NB4 (cell line): ENCODE measurements at regions not wholly inside any gene's neighbourhood (a gene's known extent, or its start where the extent isn't known, plus 50 kb on each side); places are given as distances from the start of the nearest gene placed in this dataset.

ENCODE experiments used
- TF ChIP-seq, protein P1 (sequence below): IDR thresholded peaks from one replicate; pipeline ENCODE4 v1.5.1; 2012; ENCODE audit warnings: low read depth, low read length
- TF ChIP-seq, protein P2 (sequence below): IDR thresholded peaks from 2 replicates; pipeline ENCODE4 v1.6.1; 2011; ENCODE audit warnings: low read depth, low read length

DNA sequence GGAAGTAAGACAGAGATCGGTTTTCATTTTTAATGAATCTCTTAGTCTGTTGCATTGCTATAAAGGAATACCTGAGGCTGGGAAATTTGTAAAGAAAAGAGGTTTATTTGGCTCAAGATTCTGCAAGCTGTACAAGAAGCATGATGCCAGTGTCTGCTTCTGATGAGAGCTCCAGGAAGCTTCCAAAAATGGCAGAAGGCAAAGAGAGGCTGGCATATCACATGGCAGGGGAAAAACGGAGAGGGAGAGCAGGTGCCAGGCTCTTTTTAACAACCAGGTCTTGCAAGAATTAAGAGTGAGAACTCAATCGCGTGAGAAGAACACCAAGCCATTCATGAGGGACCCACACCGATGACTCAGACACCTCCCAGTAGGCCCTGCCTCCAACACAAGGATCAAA, 125.0 kb upstream of the THSD7A start:
- TF ChIP-seq, protein P1, sequence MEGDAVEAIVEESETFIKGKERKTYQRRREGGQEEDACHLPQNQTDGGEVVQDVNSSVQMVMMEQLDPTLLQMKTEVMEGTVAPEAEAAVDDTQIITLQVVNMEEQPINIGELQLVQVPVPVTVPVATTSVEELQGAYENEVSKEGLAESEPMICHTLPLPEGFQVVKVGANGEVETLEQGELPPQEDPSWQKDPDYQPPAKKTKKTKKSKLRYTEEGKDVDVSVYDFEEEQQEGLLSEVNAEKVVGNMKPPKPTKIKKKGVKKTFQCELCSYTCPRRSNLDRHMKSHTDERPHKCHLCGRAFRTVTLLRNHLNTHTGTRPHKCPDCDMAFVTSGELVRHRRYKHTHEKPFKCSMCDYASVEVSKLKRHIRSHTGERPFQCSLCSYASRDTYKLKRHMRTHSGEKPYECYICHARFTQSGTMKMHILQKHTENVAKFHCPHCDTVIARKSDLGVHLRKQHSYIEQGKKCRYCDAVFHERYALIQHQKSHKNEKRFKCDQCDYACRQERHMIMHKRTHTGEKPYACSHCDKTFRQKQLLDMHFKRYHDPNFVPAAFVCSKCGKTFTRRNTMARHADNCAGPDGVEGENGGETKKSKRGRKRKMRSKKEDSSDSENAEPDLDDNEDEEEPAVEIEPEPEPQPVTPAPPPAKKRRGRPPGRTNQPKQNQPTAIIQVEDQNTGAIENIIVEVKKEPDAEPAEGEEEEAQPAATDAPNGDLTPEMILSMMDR, result no peak
- TF ChIP-seq, protein P2, sequence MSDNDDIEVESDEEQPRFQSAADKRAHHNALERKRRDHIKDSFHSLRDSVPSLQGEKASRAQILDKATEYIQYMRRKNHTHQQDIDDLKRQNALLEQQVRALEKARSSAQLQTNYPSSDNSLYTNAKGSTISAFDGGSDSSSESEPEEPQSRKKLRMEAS, result no peak
